ENCODE measurements at regions not wholly inside any gene's neighbourhood (a gene's known extent, or its start where the extent isn't known, plus 50 kb on each side); places are given as distances from the start of the nearest gene placed in this dataset.

- TF ChIP-seq CTCF (IDR thresholded peaks at IDR 0.05) (no peak), POLR2A (IDR thresholded peaks at IDR 0.05) (no peak), EP300 (IDR thresholded peaks at IDR 0.05) (no peak)
Observed at GRCh38 chr2:18833941-18834340, 244.6 kb upstream of the NT5C1B start.

All from ovary (tissue), 3 donors.